GM23248 (cell line): ENCODE measurements at regions not wholly inside any gene's neighbourhood (a gene's known extent, or its start where the extent isn't known, plus 50 kb on each side); places are given as distances from the start of the nearest gene placed in this dataset.

Experiments used
- DNase-seq: peaks from one replicate; pipeline ENCODE4 v3.0.0-alpha.2; 2015
- H2AFZ ChIP-seq: fragments of 200-600 bp; sonication (generic); 2 replicates; pipeline ENCODE4 v1.6.1; 2016; ENCODE audit warnings: antibody characterized with exemption
- H3F3A ChIP-seq: fragments of 200-600 bp; sonication (generic); 2 replicates; pipeline ENCODE4 v1.6.1; 2016; ENCODE audit warnings: mild to moderate bottlenecking, antibody characterized with exemption, mixed run types; ENCODE audit not compliant: insufficient read depth
- H3K27ac ChIP-seq: fragments of 200-600 bp; sonication (generic); 2 replicates; pipeline ENCODE4 v1.5.1; 2016; ENCODE audit warnings: mild to moderate bottlenecking
- H3K27me3 ChIP-seq: fragments of 200-600 bp; sonication (generic); replicated peaks from 2 replicates; pipeline ENCODE4 v1.6.1; 2016; ENCODE audit warnings: mild to moderate bottlenecking; ENCODE audit not compliant: insufficient read depth
- H3K36me3 ChIP-seq: fragments of 200-600 bp; sonication (generic); 2 replicates; pipeline ENCODE4 v1.6.1; 2016; ENCODE audit warnings: low read depth, mild to moderate bottlenecking
- H3K4me1 ChIP-seq: fragments of 200-600 bp; sonication (generic); 2 replicates; pipeline ENCODE4 v1.6.1; 2016; ENCODE audit warnings: mild to moderate bottlenecking; ENCODE audit not compliant: insufficient read depth
- H3K4me2 ChIP-seq: fragments of 200-600 bp; sonication (generic); one replicate; pipeline ENCODE4 v1.6.1; 2016; ENCODE audit warnings: mild to moderate bottlenecking; ENCODE audit not compliant: unreplicated experiment
- H3K4me3 ChIP-seq: fragments of 200-600 bp; sonication (generic); 2 replicates; pipeline ENCODE4 v1.5.1; 2016; ENCODE audit warnings: mild to moderate bottlenecking
- H3K79me2 ChIP-seq: fragments of 200-600 bp; sonication (generic); 2 replicates; pipeline ENCODE4 v1.6.1; 2016; ENCODE audit warnings: mild to moderate bottlenecking; ENCODE audit not compliant: insufficient read depth
- H3K9ac ChIP-seq: fragments of 200-600 bp; sonication (generic); 2 replicates; pipeline ENCODE4 v1.6.1; 2016; ENCODE audit warnings: mild to moderate bottlenecking
- H3K9me2 ChIP-seq: fragments of 200-600 bp; sonication (generic); 2 replicates; pipeline ENCODE4 v1.6.1; 2016; ENCODE audit warnings: mixed run types, mild to moderate bottlenecking, moderate library complexity; ENCODE audit not compliant: insufficient read depth
- H3K9me3 ChIP-seq: fragments of 200-600 bp; sonication (generic); one replicate; pipeline ENCODE4 v1.6.1; 2017; ENCODE audit warnings: low read depth
- H4K20me1 ChIP-seq: fragments of 200-600 bp; sonication (generic); 2 replicates; pipeline ENCODE4 v1.6.0; 2016; ENCODE audit not compliant: insufficient read depth
- EZH2 ChIP-seq: fragments of 200-600 bp; sonication (generic); IDR thresholded peaks from 2 replicates; pipeline ENCODE4 v1.6.1; 2018; ENCODE audit warnings: antibody characterized with exemption, mild to moderate bottlenecking; ENCODE audit not compliant: insufficient read depth, poor library complexity, severe bottlenecking
- EZH2phosphoT487 ChIP-seq: fragments of 200-600 bp; sonication (generic); IDR thresholded peaks from 2 replicates; pipeline ENCODE4 v1.6.1; 2018; ENCODE audit warnings: antibody characterized with exemption, moderate library complexity, mild to moderate bottlenecking, low read depth; ENCODE audit not compliant: insufficient read depth
- WGBS, 2 experiments: methylation state at CpG; one replicate each; pipeline ENCODE4 v1.1.6; 2015 to 2017; ENCODE audit warnings: low lambda C conversion rate in 2 of 2, low coverage in 1 of 2; ENCODE audit errors: missing lambda C conversion rate in 2 of 2; 5-methylcytosine and 5-hydroxymethylcytosine counted together
- in situ Hi-C: fragments of 300-500 bp; cut with MboI; formaldehyde crosslinking; loops from 2 replicates; pipeline ENCODE4 v1.15.0; 2020

DNA sequence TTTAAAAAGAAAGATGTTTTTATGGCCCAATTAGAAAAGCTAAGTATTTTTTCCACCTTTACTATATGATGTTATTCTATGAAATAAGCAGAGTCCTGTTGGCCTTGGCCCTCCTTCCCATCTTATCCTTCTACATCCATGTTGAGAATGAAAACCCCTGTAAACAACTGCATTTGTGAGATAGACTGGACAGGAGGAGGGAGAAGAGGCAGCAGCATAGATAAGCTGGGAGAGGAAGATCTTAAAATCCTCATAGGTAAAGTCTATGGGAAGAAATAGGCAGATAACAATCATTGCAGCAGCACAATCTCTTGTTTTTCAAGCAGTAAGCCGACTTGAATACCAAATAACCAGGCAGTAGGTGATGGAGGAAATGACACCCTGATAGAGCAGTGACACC is 207.6 kb upstream of the PARD3B start:
- Histone ChIP-seq H3K36me3 (no peaks in the 10 kb centered on the region), H3K27me3 (no peaks in the 10 kb centered on the region), H3K9me3 (no peaks in the 10 kb centered on the region), H2AFZ (no peak overlapping the region), H3K4me2 (no peak overlapping the region), H3K27ac (no peak overlapping the region), H3K4me1 (peaks cover 13% of the 10 kb centered on the region), H3K9ac (no peak overlapping the region), H3K79me2 (no peaks in the 10 kb centered on the region), H3K4me3 (no peak overlapping the region), H4K20me1 (no peaks in the 10 kb centered on the region), H3K9me2 (no peaks in the 10 kb centered on the region), H3F3A (peaks cover 15% of the 10 kb centered on the region)
- no peak for TF ChIP-seq EZH2
- TF ChIP-seq EZH2phosphoT487 = no peak
- in situ Hi-C loops = loop anchor here (25.0 kb wide), 1 partner anchor 200 kb away; the partner anchor contains the start of gene PARD3B
- 91 to 100% methylated on average over 1 of the region's 1 CpG for whole genome bisulfite sequencing, 2 experiments
- DNase-seq = no peak

- DNase-seq = no peak
- in situ Hi-C loops = loop anchor here (25.0 kb wide), 1 partner anchor 198 kb away; the partner anchor contains the start of gene PARD3B
- Histone ChIP-seq H3K79me2 (no peaks in the 10 kb centered on the region), H3K9me3 (no peaks in the 10 kb centered on the region), H3K9me2 (no peaks in the 10 kb centered on the region), H3K4me1 (peaks cover 13% of the 10 kb centered on the region), H4K20me1 (no peaks in the 10 kb centered on the region), H3K9ac (no peak overlapping the region), H2AFZ (no peak overlapping the region), H3F3A (peaks cover 15% of the 10 kb centered on the region), H3K27ac (peak overlapping the region; percentile 46; the same call in 1 of the 2 replicates), H3K4me2 (no peak overlapping the region), H3K27me3 (no peaks in the 10 kb centered on the region), H3K4me3 (peak overlapping the region; percentile 70; the same call in 1 of the 2 replicates), H3K36me3 (no peaks in the 10 kb centered on the region)
- WGBS, 2 experiments = 84 to 94% methylated on average over 3 of the region's 3 CpGs
- TF ChIP-seq EZH2 (no peak), EZH2phosphoT487 (no peak)
Observed at GRCh38 chr2:204339212-204339715, 206.0 kb upstream of the PARD3B start.

- peak overlapping the region; percentile 69 for H3K4me2 ChIP-seq
- TF ChIP-seq EZH2 (no peak), EZH2phosphoT487 (no peak)
- no peaks in the 10 kb centered on the region for H3K27me3 ChIP-seq
- peak overlapping the region; percentile 46 for H3K27ac ChIP-seq
- H3K9ac ChIP-seq = peak overlapping the region; percentile 56
- H3K36me3 ChIP-seq = no peaks in the 10 kb centered on the region
- peaks cover 15% of the 10 kb centered on the region for H3F3A ChIP-seq
- H3K4me3 ChIP-seq = peak overlapping the region; percentile 70
- 12 to 17% methylated on average over 5 to 6 of the region's 6 CpGs for WGBS, 2 experiments
- no peaks in the 10 kb centered on the region for H3K9me3 ChIP-seq
- in situ Hi-C loops = loop anchor here (25.0 kb wide), 1 partner anchor 197 kb away; the partner anchor contains the start of gene PARD3B
- H3K79me2 ChIP-seq = no peaks in the 10 kb centered on the region
- peak overlapping the region; percentile 61 for H2AFZ ChIP-seq
- peaks cover 13% of the 10 kb centered on the region for H3K4me1 ChIP-seq
- no peaks in the 10 kb centered on the region for H4K20me1 ChIP-seq
- no peaks in the 10 kb centered on the region for H3K9me2 ChIP-seq
- peak; percentile 63 for DNase-seq
Observed at GRCh38 chr2:204340511-204340910, 204.8 kb upstream of the PARD3B start.

- Histone ChIP-seq H3K4me3 (no peak overlapping the region), H3K27me3 (no peaks in the 10 kb centered on the region), H3F3A (peaks cover 15% of the 10 kb centered on the region), H3K79me2 (no peaks in the 10 kb centered on the region), H3K9me3 (no peaks in the 10 kb centered on the region), H4K20me1 (no peaks in the 10 kb centered on the region), H3K36me3 (no peaks in the 10 kb centered on the region), H3K4me2 (no peak overlapping the region), H3K9ac (no peak overlapping the region), H3K9me2 (no peaks in the 10 kb centered on the region), H3K4me1 (peaks cover 13% of the 10 kb centered on the region), H2AFZ (no peak overlapping the region), H3K27ac (no peak overlapping the region)
- no peak for DNase-seq
- 40 to 48% methylated on average over 2 of the region's 2 CpGs for WGBS, 2 experiments
- TF ChIP-seq EZH2 (no peak), EZH2phosphoT487 (no peak)
- in situ Hi-C loops = loop anchor here (25.0 kb wide), 1 partner anchor 195 kb away; the partner anchor contains the start of gene PARD3B
Observed at GRCh38 chr2:204341887-204342276, 203.4 kb upstream of the PARD3B start.

DNA sequence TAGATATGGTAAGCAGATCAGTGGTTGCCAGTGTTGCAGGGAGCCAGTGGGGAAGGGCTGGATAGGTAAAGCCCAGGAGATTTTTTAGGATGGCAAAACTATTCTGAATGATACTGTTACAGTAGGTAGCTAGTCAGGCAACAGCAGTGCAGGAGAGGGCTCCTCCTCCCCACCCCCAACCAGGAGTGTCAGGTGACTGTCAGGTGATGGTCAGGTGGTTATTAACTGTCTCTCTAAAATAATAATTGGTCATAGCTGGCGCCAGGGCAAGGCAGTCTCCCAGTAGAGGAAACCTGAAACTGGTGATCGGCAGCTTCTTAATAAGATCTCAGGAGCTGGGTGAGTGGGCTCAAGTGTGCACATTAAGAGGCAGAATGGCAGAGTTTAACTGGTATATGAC is 201.6 kb upstream of the PARD3B start:
- no peak for DNase-seq
- H3K4me3 ChIP-seq = no peak overlapping the region
- no peaks in the 10 kb centered on the region for H3K79me2 ChIP-seq
- H3K9me2 ChIP-seq = no peaks in the 10 kb centered on the region
- H3K4me1 ChIP-seq = peaks cover 13% of the 10 kb centered on the region
- H3F3A ChIP-seq = peaks cover 15% of the 10 kb centered on the region
- in situ Hi-C loops = loop anchor here (25.0 kb wide), 1 partner anchor 194 kb away; the partner anchor contains the start of gene PARD3B
- H3K9ac ChIP-seq = no peak overlapping the region
- H3K9me3 ChIP-seq = no peaks in the 10 kb centered on the region
- whole genome bisulfite sequencing, 2 experiments = 98 to 100% methylated on average over 2 of the region's 2 CpGs
- no peaks in the 10 kb centered on the region for H3K27me3 ChIP-seq
- no peaks in the 10 kb centered on the region for H4K20me1 ChIP-seq
- H3K27ac ChIP-seq = no peak overlapping the region
- no peaks in the 10 kb centered on the region for H3K36me3 ChIP-seq
- TF ChIP-seq EZH2 (no peak), EZH2phosphoT487 (no peak)
- no peak overlapping the region for H3K4me2 ChIP-seq
- H2AFZ ChIP-seq = no peak overlapping the region
